DOHH2 (cell line): ENCODE measurements at regions not wholly inside any gene's neighbourhood (a gene's known extent, or its start where the extent isn't known, plus 50 kb on each side); places are given as distances from the start of the nearest gene placed in this dataset.

Experiments used
- H3F3A ChIP-seq: fragments of 200-600 bp; sonication (generic), shearing (Covaris generic); 2 replicates; pipeline ENCODE4 v1.6.0; 2016; ENCODE audit warnings: antibody characterized with exemption, mild to moderate bottlenecking; ENCODE audit not compliant: control insufficient read depth, insufficient read depth
- H3K27ac ChIP-seq: fragments of 200-600 bp; sonication (generic); 2 replicates; pipeline ENCODE4 v1.5.1; 2014; ENCODE audit warnings: low read depth, mild to moderate bottlenecking, low read length, moderate library complexity
- H3K27me3 ChIP-seq: fragments of 200-600 bp; sonication (generic); 2 replicates; pipeline ENCODE4 v1.6.1; 2014; ENCODE audit warnings: mild to moderate bottlenecking, low read length, mixed read lengths; ENCODE audit not compliant: control insufficient read depth
- H3K36me3 ChIP-seq: fragments of 200-600 bp; sonication (generic); 2 replicates; pipeline ENCODE4 v1.6.1; 2014; ENCODE audit warnings: mild to moderate bottlenecking, low read length, moderate library complexity, mixed read lengths; ENCODE audit not compliant: control insufficient read depth
- H3K4me1 ChIP-seq: fragments of 200-600 bp; sonication (generic); 2 replicates; pipeline ENCODE4 v1.6.1; 2014; ENCODE audit warnings: mild to moderate bottlenecking, low read length, mixed read lengths; ENCODE audit not compliant: control insufficient read depth
- H3K4me2 ChIP-seq: fragments of 200-600 bp; sonication (generic); 2 replicates; pipeline ENCODE4 v1.6.0; 2014; ENCODE audit warnings: mild to moderate bottlenecking, low read length, moderate library complexity
- H3K4me3 ChIP-seq: fragments of 200-600 bp; sonication (generic); 2 replicates; pipeline ENCODE4 v1.5.1; 2014; ENCODE audit warnings: mild to moderate bottlenecking, low read length, mixed read lengths
- H3K79me2 ChIP-seq: fragments of 200-600 bp; sonication (generic); 2 replicates; pipeline ENCODE4 v1.6.1; 2014; ENCODE audit warnings: mild to moderate bottlenecking, low read length, mixed read lengths; ENCODE audit not compliant: control insufficient read depth
- H3K9me2 ChIP-seq: fragments of 200-600 bp; sonication (generic); replicated peaks from 2 replicates; pipeline ENCODE4 v1.6.1; 2014; ENCODE audit warnings: mild to moderate bottlenecking, low read length, mixed read lengths; ENCODE audit not compliant: control insufficient read depth
- H3K9me3 ChIP-seq: fragments of 200-600 bp; sonication (generic); 2 replicates; pipeline ENCODE4 v1.6.1; 2014; ENCODE audit warnings: antibody characterized with exemption, low read length, mixed read lengths; ENCODE audit not compliant: control insufficient read depth, insufficient read depth
- H4K20me1 ChIP-seq: fragments of 200-600 bp; sonication (generic); 2 replicates; pipeline ENCODE4 v1.6.0; 2014; ENCODE audit warnings: low read depth, mild to moderate bottlenecking, antibody characterized with exemption, low read length, moderate library complexity; ENCODE audit not compliant: control insufficient read depth, insufficient read depth
- CTCF ChIP-seq: fragments of 200-600 bp; sonication (generic); IDR thresholded peaks from one replicate; pipeline ENCODE4 v1.5.1; 2014; ENCODE audit warnings: antibody characterized with exemption, mild to moderate bottlenecking, low read depth, low read length; ENCODE audit not compliant: poor library complexity, severe bottlenecking
- EZH2phosphoT487 ChIP-seq: fragments of 200-600 bp; sonication (generic); IDR thresholded peaks from 2 replicates; pipeline ENCODE4 v1.6.1; 2017; ENCODE audit warnings: borderline replicate concordance, mild to moderate bottlenecking, antibody characterized with exemption, low read length, moderate library complexity, mixed read lengths

GRCh38 chr20:23207826-23208540 lies 121.9 kb upstream of the CD93 start:
- no peaks in the 10 kb centered on the region for H3K9me3 ChIP-seq
- no peaks in the 10 kb centered on the region for H3K36me3 ChIP-seq
- H3F3A ChIP-seq = no peaks in the 10 kb centered on the region
- H3K4me3 ChIP-seq = no peak overlapping the region
- no peaks in the 10 kb centered on the region for H4K20me1 ChIP-seq
- H3K27me3 ChIP-seq = 0 out of 2 replicates have a peak, but pooled peaks cover 3% of the 10 kb centered on the region
- no peaks in the 10 kb centered on the region for H3K4me1 ChIP-seq
- no peaks in the 10 kb centered on the region for H3K79me2 ChIP-seq
- no peaks in the 10 kb centered on the region for H3K9me2 ChIP-seq
- TF ChIP-seq CTCF (no peak), EZH2phosphoT487 (no peak)
- no peak overlapping the region for H3K27ac ChIP-seq
- no peak overlapping the region for H3K4me2 ChIP-seq

- Histone ChIP-seq H4K20me1 (no peaks in the 10 kb centered on the region), H3K9me3 (no peaks in the 10 kb centered on the region), H3K4me3 (no peak overlapping the region), H3K4me2 (no peak overlapping the region), H3K27me3 (0 out of 2 replicates have a peak, but pooled peaks cover 6% of the 10 kb centered on the region), H3K27ac (no peak overlapping the region), H3F3A (no peaks in the 10 kb centered on the region), H3K36me3 (no peaks in the 10 kb centered on the region), H3K79me2 (no peaks in the 10 kb centered on the region), H3K4me1 (no peaks in the 10 kb centered on the region), H3K9me2 (no peaks in the 10 kb centered on the region)
- TF ChIP-seq CTCF (no peak), EZH2phosphoT487 (no peak)
Measured at GRCh38 chr20:23206995-23207394, 120.9 kb upstream of the CD93 start.

GRCh38 chr20:23206061-23206460 lies 119.9 kb upstream of the CD93 start:
- TF ChIP-seq CTCF (no peak), EZH2phosphoT487 (no peak)
- H3K79me2 ChIP-seq = no peaks in the 10 kb centered on the region
- H3K9me3 ChIP-seq = no peaks in the 10 kb centered on the region
- H3K27me3 ChIP-seq = 0 out of 2 replicates have a peak, but pooled peaks cover 6% of the 10 kb centered on the region
- H3K4me2 ChIP-seq = no peak overlapping the region
- no peaks in the 10 kb centered on the region for H3K4me1 ChIP-seq
- no peaks in the 10 kb centered on the region for H3K36me3 ChIP-seq
- H3F3A ChIP-seq = no peaks in the 10 kb centered on the region
- no peak overlapping the region for H3K4me3 ChIP-seq
- H3K9me2 ChIP-seq = no peaks in the 10 kb centered on the region
- H3K27ac ChIP-seq = no peak overlapping the region
- no peaks in the 10 kb centered on the region for H4K20me1 ChIP-seq
